ENCODE measurements at regions not wholly inside any gene's neighbourhood (a gene's known extent, or its start where the extent isn't known, plus 50 kb on each side); places are given as distances from the start of the nearest gene placed in this dataset.

- H3K4me3 ChIP-seq (ENCODE audit: low read length) = no peak overlapping the region
- no peak for TF ChIP-seq ZNF274 (IDR thresholded peaks at IDR 0.05; ENCODE audit: low read depth, low read length)
Measured at GRCh38 chr2:3005859-3006501, 371.6 kb downstream of the EIPR1 start.

DNA sequence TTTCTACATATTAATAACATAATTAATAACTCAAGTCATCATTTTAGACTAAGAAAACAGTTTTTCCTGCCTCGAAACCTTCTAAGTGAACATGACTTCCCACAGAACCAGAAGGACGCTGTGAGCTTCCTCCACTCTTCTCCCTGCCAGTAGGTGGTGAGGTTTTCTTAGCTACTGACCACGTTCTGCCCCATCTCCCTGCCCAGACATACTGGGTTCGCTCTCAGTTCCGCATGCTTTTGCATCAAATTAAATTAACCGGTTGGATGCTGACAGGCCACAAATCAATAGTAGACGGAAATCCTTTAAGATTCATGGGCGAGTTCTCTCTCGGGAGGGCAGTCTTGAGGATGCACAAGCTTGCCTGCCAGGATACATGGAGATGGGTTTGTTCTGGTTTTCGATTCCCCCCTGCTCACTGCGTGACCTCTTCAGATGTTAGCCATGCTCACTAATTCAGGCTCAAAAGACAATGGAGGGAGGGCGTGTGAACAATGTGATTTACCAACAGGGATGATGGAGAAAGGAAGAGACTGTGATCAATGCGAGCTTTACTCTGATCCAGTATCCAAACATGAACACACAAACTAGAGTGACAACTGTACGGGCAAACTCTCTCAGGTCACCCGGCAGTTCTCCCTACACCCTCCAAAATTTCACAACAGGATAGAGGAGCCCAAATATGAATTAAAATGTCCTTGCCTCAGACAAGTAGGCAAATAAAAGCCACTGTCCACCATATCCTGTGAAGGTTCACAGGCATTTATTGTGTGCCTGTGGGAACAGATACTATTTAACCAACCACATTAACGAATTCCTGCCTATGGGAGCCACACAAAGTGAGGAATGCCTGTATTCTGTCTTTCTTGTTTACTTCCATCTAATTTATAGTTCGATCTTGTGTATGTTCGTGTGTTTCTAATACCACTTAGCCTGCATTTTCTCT lies 375.7 kb downstream of the EIPR1 start:
- TF ChIP-seq ZNF274 (IDR thresholded peaks at IDR 0.05; ENCODE audit: low read depth, low read length) = no peak
- no peak overlapping the region for H3K4me3 ChIP-seq (ENCODE audit: low read length)

GRCh38 chr2:3000968-3001367 lies 376.6 kb downstream of the EIPR1 start:
- no peak for TF ChIP-seq ZNF274 (IDR thresholded peaks at IDR 0.05; ENCODE audit: low read depth, low read length)
- no peak overlapping the region for H3K4me3 ChIP-seq (ENCODE audit: low read length)

DNA sequence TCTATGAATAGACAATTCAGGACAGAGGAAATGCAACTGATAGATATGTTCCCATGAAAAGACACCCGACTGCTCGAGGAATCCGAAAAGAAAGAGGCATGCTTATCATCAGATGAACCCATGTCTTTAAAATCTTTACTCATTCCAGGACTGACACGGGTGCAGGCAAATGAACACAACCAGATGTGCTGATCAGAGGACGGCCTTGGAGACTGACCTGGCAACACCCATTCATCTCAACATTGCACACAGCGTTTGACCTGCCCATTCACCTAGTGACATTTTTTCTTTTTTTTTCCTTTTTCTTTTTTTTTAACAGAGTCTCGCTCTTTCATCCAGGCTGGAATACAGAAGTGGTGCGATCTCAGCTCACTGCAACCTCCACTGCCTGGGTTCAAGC lies 377.5 kb downstream of the EIPR1 start:
- no peak overlapping the region for H3K4me3 ChIP-seq (ENCODE audit: low read length)
- no peak for TF ChIP-seq ZNF274 (IDR thresholded peaks at IDR 0.05; ENCODE audit: low read depth, low read length)

DNA sequence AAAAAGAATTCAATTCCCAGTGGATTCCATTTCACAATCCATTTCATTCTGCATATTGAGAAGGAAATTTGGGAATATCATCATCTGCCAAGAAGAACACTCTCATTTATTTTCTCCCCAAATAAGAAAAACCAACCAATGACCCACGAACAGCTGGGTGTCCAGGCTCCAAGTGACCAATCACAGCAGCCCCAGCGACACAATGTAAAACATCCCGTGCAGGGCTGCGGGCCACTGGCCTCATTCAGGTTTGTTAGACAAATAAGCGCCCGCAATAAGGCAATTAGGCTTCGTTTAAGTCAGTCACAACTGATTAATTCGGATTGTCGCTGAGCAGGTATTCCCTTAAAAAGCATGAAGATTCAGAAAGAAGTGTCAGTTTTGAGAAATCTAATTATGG lies 378.6 kb downstream of the EIPR1 start:
- no peak for TF ChIP-seq ZNF274 (IDR thresholded peaks at IDR 0.05; ENCODE audit: low read depth, low read length)
- H3K4me3 ChIP-seq (ENCODE audit: low read length) = no peak overlapping the region

- no peak overlapping the region for H3K4me3 ChIP-seq (ENCODE audit: low read length)
- no peak for TF ChIP-seq ZNF274 (IDR thresholded peaks at IDR 0.05; ENCODE audit: low read depth, low read length)
Measured at GRCh38 chr2:2993172-2993692, 384.4 kb downstream of the EIPR1 start.

GRCh38 chr2:2992634-2993033 lies 385.0 kb downstream of the EIPR1 start:
- H3K4me3 ChIP-seq (ENCODE audit: low read length) = no peak overlapping the region
- TF ChIP-seq ZNF274 (IDR thresholded peaks at IDR 0.05; ENCODE audit: low read depth, low read length) = no peak

- no peak overlapping the region for H3K4me3 ChIP-seq (ENCODE audit: low read length)
- no peak for TF ChIP-seq ZNF274 (IDR thresholded peaks at IDR 0.05; ENCODE audit: low read depth, low read length)
Measured at GRCh38 chr2:2985020-2985419, 392.6 kb downstream of the EIPR1 start.

- TF ChIP-seq ZNF274 (IDR thresholded peaks at IDR 0.05; ENCODE audit: low read depth, low read length) = no peak
Measured at GRCh38 chr2:2981000-2981399, 396.6 kb downstream of the EIPR1 start.

DNA sequence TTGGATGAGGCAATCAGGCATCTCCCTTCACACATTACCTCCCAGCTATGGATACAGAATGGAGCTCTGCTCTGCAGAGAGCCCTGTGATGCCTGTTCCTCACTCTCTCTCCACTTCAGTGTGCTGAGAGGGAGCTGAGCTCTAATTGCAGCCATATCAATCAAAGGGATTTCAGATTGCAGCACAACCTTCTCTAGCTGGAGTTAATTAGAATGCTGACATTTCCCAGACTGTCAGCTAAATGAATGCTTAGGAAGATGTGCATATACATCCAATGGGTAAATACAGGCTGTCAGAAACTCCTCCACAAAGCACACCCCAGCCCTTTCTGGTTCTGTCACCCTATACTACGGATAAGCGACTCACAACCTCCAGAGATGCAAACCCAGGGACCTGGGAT lies 402.6 kb downstream of the EIPR1 start:
- TF ChIP-seq ZNF274 (IDR thresholded peaks at IDR 0.05; ENCODE audit: low read depth, low read length) = no peak
- H3K4me3 ChIP-seq (ENCODE audit: low read length) = no peak overlapping the region

More at GRCh38 chr2:2981000-2981399, 396.6 kb downstream of the EIPR1 start:
- H3K4me3 ChIP-seq (ENCODE audit: low read length) = no peak overlapping the region

GRCh38 chr2:2960441-2961133 lies 417.0 kb downstream of the EIPR1 start:
- no peak for TF ChIP-seq ZNF274 (IDR thresholded peaks at IDR 0.05; ENCODE audit: low read depth, low read length)

GRCh38 chr2:2950403-2950952 lies 427.1 kb downstream of the EIPR1 start:
- H3K4me3 ChIP-seq (ENCODE audit: low read length) = no peak overlapping the region
- no peak for TF ChIP-seq ZNF274 (IDR thresholded peaks at IDR 0.05; ENCODE audit: low read depth, low read length)

More at GRCh38 chr2:2960441-2961133, 417.0 kb downstream of the EIPR1 start:
- H3K4me3 ChIP-seq (ENCODE audit: low read length) = no peak overlapping the region

DNA sequence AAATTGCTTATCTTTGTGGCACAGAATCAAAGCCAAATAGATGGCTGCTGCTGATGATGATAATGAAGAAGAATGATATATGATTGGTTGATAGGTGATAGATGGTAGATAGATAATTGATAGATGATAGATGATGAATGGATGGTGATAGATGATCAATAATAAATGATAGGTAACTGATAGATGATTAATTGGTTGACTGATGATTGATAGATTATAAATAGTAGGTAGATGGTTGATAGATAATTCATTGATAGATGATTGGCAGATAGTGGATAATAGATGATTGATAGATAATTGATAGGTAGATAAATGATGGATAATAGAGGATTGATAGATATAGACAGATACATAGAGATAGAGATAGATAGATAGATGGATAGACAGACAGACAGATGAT lies 430.2 kb downstream of the EIPR1 start:
- TF ChIP-seq ZNF274 (IDR thresholded peaks at IDR 0.05; ENCODE audit: low read depth, low read length) = no peak
- no peak overlapping the region for H3K4me3 ChIP-seq (ENCODE audit: low read length)

- no peak for TF ChIP-seq ZNF274 (IDR thresholded peaks at IDR 0.05; ENCODE audit: low read depth, low read length)
- H3K4me3 ChIP-seq (ENCODE audit: low read length) = no peak overlapping the region
Measured at GRCh38 chr2:2942906-2943305, 434.7 kb downstream of the EIPR1 start.
